ENCODE measurements at regions not wholly inside any gene's neighbourhood (a gene's known extent, or its start where the extent isn't known, plus 50 kb on each side); places are given as distances from the start of the nearest gene placed in this dataset.

DNA sequence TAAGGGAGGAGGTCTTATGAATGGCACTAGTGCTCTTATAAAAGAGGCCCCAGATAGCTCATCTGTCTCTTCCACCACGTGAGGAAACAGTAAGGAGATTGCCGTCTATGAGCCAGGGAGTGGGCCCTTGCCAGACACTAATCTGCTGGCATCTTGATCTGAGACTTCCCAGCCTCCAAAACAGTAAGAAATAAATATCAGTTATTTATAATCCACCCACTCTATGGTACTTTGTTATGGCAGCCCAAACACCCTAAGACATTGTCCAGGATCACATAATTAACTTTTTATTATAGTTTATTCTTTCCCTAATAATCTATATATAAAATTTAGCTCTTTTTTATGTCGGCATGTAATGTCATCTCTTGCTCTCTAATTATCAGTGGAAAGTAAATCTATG is 144.0 kb upstream of the IRF2BP2 start:
- H3K9ac ChIP-seq = no peak overlapping the region
- no peak overlapping the region for H3K4me2 ChIP-seq
- no peaks in the 10 kb centered on the region for H3K9me3 ChIP-seq
- no peaks in the 10 kb centered on the region for H3K27me3 ChIP-seq (ENCODE audit: insufficient read depth)
- TF ChIP-seq GABPA (IDR thresholded peaks at IDR 0.05; ENCODE audit: low read depth) = no peak
- TF ChIP-seq, protein P1, sequence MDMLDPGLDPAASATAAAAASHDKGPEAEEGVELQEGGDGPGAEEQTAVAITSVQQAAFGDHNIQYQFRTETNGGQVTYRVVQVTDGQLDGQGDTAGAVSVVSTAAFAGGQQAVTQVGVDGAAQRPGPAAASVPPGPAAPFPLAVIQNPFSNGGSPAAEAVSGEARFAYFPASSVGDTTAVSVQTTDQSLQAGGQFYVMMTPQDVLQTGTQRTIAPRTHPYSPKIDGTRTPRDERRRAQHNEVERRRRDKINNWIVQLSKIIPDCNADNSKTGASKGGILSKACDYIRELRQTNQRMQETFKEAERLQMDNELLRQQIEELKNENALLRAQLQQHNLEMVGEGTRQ (IDR thresholded peaks at IDR 0.05; ENCODE audit: borderline replicate concordance, low read depth, low read length) = no peak
- TF ChIP-seq JUND (IDR thresholded peaks at IDR 0.05) = no peak
- no peak for TF ChIP-seq EP300 (IDR thresholded peaks at IDR 0.05; ENCODE audit: borderline replicate concordance in 1 of 2, low read depth in 1 of 2, low read length in 1 of 2)
- no peak for TF ChIP-seq SMC3 (IDR thresholded peaks at IDR 0.05; ENCODE audit: low read depth, low read length)
- TF ChIP-seq GATA2 (CRISPR knock-in tag; IDR thresholded peaks at IDR 0.05) = no peak
- TF ChIP-seq RXRA (IDR thresholded peaks at IDR 0.05; ENCODE audit: borderline replicate concordance, low read depth) = no peak
- no peak for TF ChIP-seq SIN3A (IDR thresholded peaks at IDR 0.05; ENCODE audit: borderline replicate concordance, low read depth, low read length)
- TF ChIP-seq POLR2AphosphoS5 (IDR thresholded peaks at IDR 0.05; ENCODE audit: low read depth, low read length) = no peak
- TF ChIP-seq CHD2 (IDR thresholded peaks at IDR 0.05; ENCODE audit: low read length, partially characterized antibody) = no peak
- no peak for TF ChIP-seq FOSL2 (IDR thresholded peaks at IDR 0.05; ENCODE audit: borderline replicate concordance, low read depth)
- no peak for TF ChIP-seq ELF1 (IDR thresholded peaks at IDR 0.05)
- TF ChIP-seq NRF1 (IDR thresholded peaks at IDR 0.05; ENCODE audit: low read depth, low read length) = no peak
- TF ChIP-seq NFIC (IDR thresholded peaks at IDR 0.05; ENCODE audit: borderline replicate concordance) = no peak
- TF ChIP-seq FOXJ3 (CRISPR knock-in tag; IDR thresholded peaks at IDR 0.05) = no peak
- no peak for TF ChIP-seq RCOR1 (IDR thresholded peaks at IDR 0.05; ENCODE audit: low read length)
- TF ChIP-seq, protein P2, sequence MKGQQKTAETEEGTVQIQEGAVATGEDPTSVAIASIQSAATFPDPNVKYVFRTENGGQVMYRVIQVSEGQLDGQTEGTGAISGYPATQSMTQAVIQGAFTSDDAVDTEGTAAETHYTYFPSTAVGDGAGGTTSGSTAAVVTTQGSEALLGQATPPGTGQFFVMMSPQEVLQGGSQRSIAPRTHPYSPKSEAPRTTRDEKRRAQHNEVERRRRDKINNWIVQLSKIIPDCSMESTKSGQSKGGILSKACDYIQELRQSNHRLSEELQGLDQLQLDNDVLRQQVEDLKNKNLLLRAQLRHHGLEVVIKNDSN (IDR thresholded peaks at IDR 0.05; ENCODE audit: borderline replicate concordance, low read depth) = no peak
- TF ChIP-seq FOXM1 (IDR thresholded peaks at IDR 0.05; ENCODE audit: low read depth) = no peak
- WGBS (ENCODE audit: low lambda C conversion rate) = 74% methylated on average over 3 of the region's 3 CpGs
- H3K27ac ChIP-seq (ENCODE audit: low read depth in 2 of 2, low read length in 1 of 2) = no peak overlapping the region
- no peaks in the 10 kb centered on the region for H3K79me2 ChIP-seq (ENCODE audit: insufficient read depth)
- no peaks in the 10 kb centered on the region for H3K36me3 ChIP-seq (replicated peaks in 1 of 2; ENCODE audit: control insufficient read depth in 1 of 2, insufficient read depth in 2 of 2, low read length in 1 of 2)
- no peak overlapping the region for H2AFZ ChIP-seq (ENCODE audit: low read depth)
- no peaks in the 10 kb centered on the region for H4K20me1 ChIP-seq (ENCODE audit: insufficient read depth)
- CTCF ChIA-PET = interaction anchor here (1.2 to 1.3 kb wide), 2 partner anchors 9 to 10 kb away, joined by 3 to 4 read pairs; no protein-coding TSS in a partner anchor
- H3K9me2 ChIP-seq = no peaks in the 10 kb centered on the region
- no peak for DNase-seq
- POLR2A ChIA-PET = no interaction called here
- peaks cover 6 to 18% of the 10 kb centered on the region in 2 experiments; a peak in 2 of 4 replicates for H3K4me1 ChIP-seq (ENCODE audit: control insufficient read depth in 1 of 2, insufficient read depth in 2 of 2, low read depth in 1 of 2, low read length in 1 of 2)
- H3F3A ChIP-seq (replicated peaks; ENCODE audit: insufficient read depth) = no peaks in the 10 kb centered on the region
- H3K4me3 ChIP-seq (ENCODE audit: low read depth in 2 of 2, low read length in 1 of 2) = no peak overlapping the region

DNA sequence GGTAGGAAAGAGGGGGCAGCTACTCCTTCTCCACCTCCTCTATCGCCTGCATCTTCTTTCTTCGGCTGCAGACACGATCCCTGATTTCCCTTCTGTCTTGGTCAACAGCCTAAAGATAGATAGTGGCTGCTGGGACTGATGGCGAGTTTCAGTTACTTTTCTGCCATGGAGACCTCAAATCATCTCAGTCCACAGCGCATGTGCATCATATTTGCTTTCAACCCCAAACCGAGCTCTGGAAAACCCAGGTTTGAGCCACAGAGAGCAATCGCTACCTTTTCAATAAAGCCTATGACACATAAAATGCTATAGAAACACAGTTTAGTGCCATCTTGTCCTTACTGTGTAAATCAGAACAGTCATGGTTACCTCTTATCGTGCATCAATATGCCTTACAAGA is 142.9 kb upstream of the IRF2BP2 start:
- no peaks in the 10 kb centered on the region for H4K20me1 ChIP-seq (ENCODE audit: insufficient read depth)
- H3K27ac ChIP-seq (ENCODE audit: low read depth in 2 of 2, low read length in 1 of 2) = no peak overlapping the region
- CTCF ChIA-PET = interaction anchor here (1.2 kb wide), 1 partner anchor 7 kb away, joined by 3 read pairs; no protein-coding TSS in a partner anchor
- H3K9ac ChIP-seq = no peak overlapping the region
- WGBS (ENCODE audit: low lambda C conversion rate) = 98% methylated on average over 8 of the region's 8 CpGs
- no peak overlapping the region for H2AFZ ChIP-seq (ENCODE audit: low read depth)
- H3F3A ChIP-seq (replicated peaks; ENCODE audit: insufficient read depth) = no peaks in the 10 kb centered on the region
- H3K27me3 ChIP-seq (ENCODE audit: insufficient read depth) = no peaks in the 10 kb centered on the region
- H3K4me1 ChIP-seq (ENCODE audit: control insufficient read depth in 1 of 2, insufficient read depth in 2 of 2, low read depth in 1 of 2, low read length in 1 of 2) = peaks cover 12 to 18% of the 10 kb centered on the region in 2 experiments; a peak in 2 of 4 replicates
- no peak for TF ChIP-seq FOXM1 (IDR thresholded peaks at IDR 0.05; ENCODE audit: low read depth)
- TF ChIP-seq GATA2 (CRISPR knock-in tag; IDR thresholded peaks at IDR 0.05) = no peak
- no peaks in the 10 kb centered on the region for H3K36me3 ChIP-seq (replicated peaks in 1 of 2; ENCODE audit: control insufficient read depth in 1 of 2, insufficient read depth in 2 of 2, low read length in 1 of 2)
- H3K79me2 ChIP-seq (ENCODE audit: insufficient read depth) = no peaks in the 10 kb centered on the region
- H3K4me3 ChIP-seq (ENCODE audit: low read depth in 2 of 2, low read length in 1 of 2) = no peak overlapping the region
- DNase-seq = no peak
- POLR2A ChIA-PET = no interaction called here
- H3K9me3 ChIP-seq = no peaks in the 10 kb centered on the region
- H3K9me2 ChIP-seq = no peaks in the 10 kb centered on the region
- H3K4me2 ChIP-seq = no peak overlapping the region

All from SK-N-SH (cell line).